IMR-90 (cell line): ENCODE measurements at regions not wholly inside any gene's neighbourhood (a gene's known extent, or its start where the extent isn't known, plus 50 kb on each side); places are given as distances from the start of the nearest gene placed in this dataset.

ENCODE experiments used
- CEBPB ChIP-seq: IDR thresholded peaks from 2 replicates; pipeline ENCODE4 v1.6.1; 2012; ENCODE audit warnings: low read depth, low read length, improper control_type of control experiment
- POLR2A ChIP-seq: IDR thresholded peaks from 2 replicates; pipeline ENCODE4 v1.6.1; 2012; ENCODE audit warnings: mild to moderate bottlenecking, low read depth, low read length
- RCOR1 ChIP-seq: IDR thresholded peaks from 2 replicates; pipeline ENCODE4 v1.6.1; 2012; ENCODE audit warnings: mild to moderate bottlenecking, low read length, improper control_type of control experiment; ENCODE audit not compliant: insufficient replicate concordance
- TF ChIP-seq, protein P1 (sequence below): fragments of 150-350 bp; IDR thresholded peaks from 2 replicates; pipeline ENCODE4 v1.6.1; 2017; ENCODE audit warnings: mild to moderate bottlenecking, antibody characterized with exemption, low read length, low read depth

DNA sequence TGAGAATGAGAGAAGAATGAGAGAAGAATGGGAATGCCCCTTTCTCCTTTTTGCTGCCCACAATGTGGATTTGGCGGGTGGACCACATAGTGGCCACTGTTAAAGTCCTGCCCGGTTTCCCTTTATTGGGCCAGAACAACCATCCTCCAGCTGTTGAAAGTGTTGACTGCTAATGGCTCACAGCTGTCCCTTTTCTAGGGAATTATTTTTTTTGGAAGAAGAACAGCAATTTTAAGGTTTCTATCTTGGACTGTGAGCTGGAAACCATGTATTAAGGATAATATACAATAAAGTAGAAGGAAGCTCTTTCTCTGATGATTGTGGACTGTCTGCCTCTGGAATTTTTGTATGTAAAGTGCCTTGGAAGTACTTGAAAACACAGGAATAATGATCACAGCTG lies 185.9 kb downstream of the DMRT2 start:
- no peak for TF ChIP-seq POLR2A
- no peak for TF ChIP-seq RCOR1
- TF ChIP-seq CEBPB: no peak
- TF ChIP-seq, protein P1, sequence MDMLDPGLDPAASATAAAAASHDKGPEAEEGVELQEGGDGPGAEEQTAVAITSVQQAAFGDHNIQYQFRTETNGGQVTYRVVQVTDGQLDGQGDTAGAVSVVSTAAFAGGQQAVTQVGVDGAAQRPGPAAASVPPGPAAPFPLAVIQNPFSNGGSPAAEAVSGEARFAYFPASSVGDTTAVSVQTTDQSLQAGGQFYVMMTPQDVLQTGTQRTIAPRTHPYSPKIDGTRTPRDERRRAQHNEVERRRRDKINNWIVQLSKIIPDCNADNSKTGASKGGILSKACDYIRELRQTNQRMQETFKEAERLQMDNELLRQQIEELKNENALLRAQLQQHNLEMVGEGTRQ: no peak
